Panc1 (cell line): ENCODE measurements at regions not wholly inside any gene's neighbourhood (a gene's known extent, or its start where the extent isn't known, plus 50 kb on each side); places are given as distances from the start of the nearest gene placed in this dataset.
A peak's percentile ranks its signal among the peaks of the same experiment; 100 is the strongest.

ENCODE experiments used
- ATAC-seq: fragments of 200-7000 bp; cut with Tn5 transposase; 2 replicates; pipeline ENCODE4 v1.9.1; 2020; ENCODE audit warnings: mild to moderate bottlenecking, moderate library complexity
- BruUV-seq: library from RNA; stranded (reverse); fragments of 400-500 nt; replicated peaks from 2 replicates; lab custom pipeline; 2021; lab: Mats Ljungman, UMichigan
- CTCF ChIA-PET: fragments of 300-600 bp; sonication (Branson Sonifier 250); formaldehyde crosslinking; loops from one replicate; lab custom pipeline; 2022; ENCODE audit warnings: antibody characterized with exemption; lab: Charles Lee
- POLR2A ChIA-PET: fragments of 300-600 bp; sonication (Branson Sonifier 250); formaldehyde crosslinking; loops from one replicate; lab custom pipeline; 2022; ENCODE audit warnings: antibody characterized with exemption; lab: Charles Lee
- DNase-seq: peaks from one replicate; pipeline ENCODE4 v3.0.0-alpha.2; 2010; ENCODE audit warnings: low read depth, low spot score
- H3K27ac ChIP-seq: 2 replicates; pipeline ENCODE4 v1.5.1; 2011; ENCODE audit warnings: mild to moderate bottlenecking, low read length, inconsistent platforms
- H3K27me3 ChIP-seq: fragments of 200-500 bp; sonication (Bioruptor generic); 2 replicates; pipeline ENCODE4 v1.6.0; 2014; ENCODE audit warnings: low read length, inconsistent platforms; ENCODE audit not compliant: control insufficient read depth, insufficient read depth
- H3K36me3 ChIP-seq: fragments of 200-500 bp; sonication (Bioruptor generic); 2 replicates; pipeline ENCODE4 v1.5.1; 2014; ENCODE audit warnings: inconsistent platforms, mild to moderate bottlenecking, low read length, moderate library complexity; ENCODE audit not compliant: control insufficient read depth, insufficient read depth
- H3K4me1 ChIP-seq: 2 replicates; pipeline ENCODE4 v1.5.1; 2011; ENCODE audit warnings: inconsistent platforms, mild to moderate bottlenecking, low read length, moderate library complexity; ENCODE audit not compliant: control insufficient read depth, insufficient read depth
- H3K4me3 ChIP-seq, 2 experiments: 2 replicates each; pipeline ENCODE4 v1.5.1; 2011 to 2012; ENCODE audit warnings: low read depth in 2 of 2, low read length in 2 of 2, mild to moderate bottlenecking in 2 of 2, inconsistent platforms in 1 of 2, moderate library complexity in 1 of 2
- H3K9me3 ChIP-seq: fragments of 200-500 bp; sonication (Bioruptor generic); 2 replicates; pipeline ENCODE4 v1.5.1; 2014; ENCODE audit warnings: low read depth, mild to moderate bottlenecking, inconsistent platforms, low read length, moderate library complexity; ENCODE audit not compliant: control insufficient read depth, insufficient read depth
- POLR2AphosphoS5 ChIP-seq: IDR thresholded peaks from 2 replicates; pipeline ENCODE4 v1.6.1; 2012; ENCODE audit warnings: mild to moderate bottlenecking, low read depth, low read length, moderate library complexity
- SIN3A ChIP-seq: IDR thresholded peaks from 2 replicates; pipeline ENCODE4 v1.6.1; 2012; ENCODE audit warnings: low read depth, mild to moderate bottlenecking, low read length, moderate library complexity, borderline replicate concordance; ENCODE audit not compliant: insufficient read depth
- TCF7L2 ChIP-seq: IDR thresholded peaks from 2 replicates; pipeline ENCODE4 v1.6.1; 2011; ENCODE audit warnings: mild to moderate bottlenecking, low read depth, low read length, inconsistent platforms
- in situ Hi-C: cut with HindIII; loops from 2 replicates; pipeline ENCODE4 v1.10.0; 2016; ENCODE audit warnings: low sequenced_read_pairs, low pct_unique_long_range_greater_than_20kb
- intact Hi-C: fragments of 100-400 bp; cut with micrococcal nuclease; formaldehyde crosslinking; loops from one replicate; pipeline ENCODE4 v1.10.0; 2022; ENCODE audit not compliant: unreplicated experiment
- TF ChIP-seq, protein P1 (sequence below): fragments of 450-650 bp; IDR thresholded peaks from 2 replicates; pipeline ENCODE4 v1.5.1; 2017; ENCODE audit warnings: mild to moderate bottlenecking
- TF ChIP-seq, protein P2 (sequence below), 2 experiments: IDR thresholded peaks; 2 replicates each; pipeline ENCODE4 v1.6.1; 2011 to 2012; ENCODE audit warnings: low read depth in 2 of 2, control low read depth in 1 of 2, low read length in 1 of 2, mild to moderate bottlenecking in 1 of 2, moderate library complexity in 1 of 2; ENCODE audit not compliant: insufficient read depth in 1 of 2

DNA sequence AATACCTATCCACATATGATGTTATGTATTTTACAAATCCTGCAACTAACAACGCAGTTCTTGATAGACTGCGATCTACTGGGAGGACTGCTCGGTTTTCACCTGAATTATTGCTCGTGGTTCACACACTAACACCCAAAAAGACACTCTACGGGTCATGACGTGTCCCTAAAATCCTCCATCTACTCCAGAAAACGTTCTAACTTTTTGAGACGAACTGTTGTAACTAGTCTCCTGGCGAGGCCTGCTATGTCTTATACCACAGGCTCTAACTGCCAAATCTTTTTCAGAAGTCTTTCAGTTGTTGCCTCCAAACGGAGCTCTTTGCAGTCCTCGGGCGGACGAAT, 108.2 kb downstream of the KCNRG start:
- peak overlapping the region; percentile 74 to 81 for H3K4me3 ChIP-seq
- TF ChIP-seq, protein P1, sequence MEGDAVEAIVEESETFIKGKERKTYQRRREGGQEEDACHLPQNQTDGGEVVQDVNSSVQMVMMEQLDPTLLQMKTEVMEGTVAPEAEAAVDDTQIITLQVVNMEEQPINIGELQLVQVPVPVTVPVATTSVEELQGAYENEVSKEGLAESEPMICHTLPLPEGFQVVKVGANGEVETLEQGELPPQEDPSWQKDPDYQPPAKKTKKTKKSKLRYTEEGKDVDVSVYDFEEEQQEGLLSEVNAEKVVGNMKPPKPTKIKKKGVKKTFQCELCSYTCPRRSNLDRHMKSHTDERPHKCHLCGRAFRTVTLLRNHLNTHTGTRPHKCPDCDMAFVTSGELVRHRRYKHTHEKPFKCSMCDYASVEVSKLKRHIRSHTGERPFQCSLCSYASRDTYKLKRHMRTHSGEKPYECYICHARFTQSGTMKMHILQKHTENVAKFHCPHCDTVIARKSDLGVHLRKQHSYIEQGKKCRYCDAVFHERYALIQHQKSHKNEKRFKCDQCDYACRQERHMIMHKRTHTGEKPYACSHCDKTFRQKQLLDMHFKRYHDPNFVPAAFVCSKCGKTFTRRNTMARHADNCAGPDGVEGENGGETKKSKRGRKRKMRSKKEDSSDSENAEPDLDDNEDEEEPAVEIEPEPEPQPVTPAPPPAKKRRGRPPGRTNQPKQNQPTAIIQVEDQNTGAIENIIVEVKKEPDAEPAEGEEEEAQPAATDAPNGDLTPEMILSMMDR: no peak
- no peak for TF ChIP-seq TCF7L2
- TF ChIP-seq, protein P2, sequence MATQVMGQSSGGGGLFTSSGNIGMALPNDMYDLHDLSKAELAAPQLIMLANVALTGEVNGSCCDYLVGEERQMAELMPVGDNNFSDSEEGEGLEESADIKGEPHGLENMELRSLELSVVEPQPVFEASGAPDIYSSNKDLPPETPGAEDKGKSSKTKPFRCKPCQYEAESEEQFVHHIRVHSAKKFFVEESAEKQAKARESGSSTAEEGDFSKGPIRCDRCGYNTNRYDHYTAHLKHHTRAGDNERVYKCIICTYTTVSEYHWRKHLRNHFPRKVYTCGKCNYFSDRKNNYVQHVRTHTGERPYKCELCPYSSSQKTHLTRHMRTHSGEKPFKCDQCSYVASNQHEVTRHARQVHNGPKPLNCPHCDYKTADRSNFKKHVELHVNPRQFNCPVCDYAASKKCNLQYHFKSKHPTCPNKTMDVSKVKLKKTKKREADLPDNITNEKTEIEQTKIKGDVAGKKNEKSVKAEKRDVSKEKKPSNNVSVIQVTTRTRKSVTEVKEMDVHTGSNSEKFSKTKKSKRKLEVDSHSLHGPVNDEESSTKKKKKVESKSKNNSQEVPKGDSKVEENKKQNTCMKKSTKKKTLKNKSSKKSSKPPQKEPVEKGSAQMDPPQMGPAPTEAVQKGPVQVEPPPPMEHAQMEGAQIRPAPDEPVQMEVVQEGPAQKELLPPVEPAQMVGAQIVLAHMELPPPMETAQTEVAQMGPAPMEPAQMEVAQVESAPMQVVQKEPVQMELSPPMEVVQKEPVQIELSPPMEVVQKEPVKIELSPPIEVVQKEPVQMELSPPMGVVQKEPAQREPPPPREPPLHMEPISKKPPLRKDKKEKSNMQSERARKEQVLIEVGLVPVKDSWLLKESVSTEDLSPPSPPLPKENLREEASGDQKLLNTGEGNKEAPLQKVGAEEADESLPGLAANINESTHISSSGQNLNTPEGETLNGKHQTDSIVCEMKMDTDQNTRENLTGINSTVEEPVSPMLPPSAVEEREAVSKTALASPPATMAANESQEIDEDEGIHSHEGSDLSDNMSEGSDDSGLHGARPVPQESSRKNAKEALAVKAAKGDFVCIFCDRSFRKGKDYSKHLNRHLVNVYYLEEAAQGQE (IDR thresholded peaks at IDR 0.05; ENCODE audit: insufficient read depth in 1 of 2, low read depth in 2 of 2, low read length in 1 of 2): no peak
- TF ChIP-seq POLR2AphosphoS5: 0 out of 2 replicates have a peak, but pooled peaks have one; percentile 4
- no peak for TF ChIP-seq SIN3A
- peak overlapping the region; percentile 97 for H3K27ac ChIP-seq
- H3K9me3 ChIP-seq: no peaks in the 10 kb centered on the region
- in situ Hi-C loops (no loop called here), intact Hi-C loops (loop anchor here (5.0 kb wide), 1 partner anchor 41 kb away; no protein-coding TSS in a partner anchor)
- ATAC-seq (no peak), DNase-seq (no peak)
- H3K4me1 ChIP-seq: peaks cover 33% of the 10 kb centered on the region
- POLR2A ChIA-PET: no interaction called here
- H3K27me3 ChIP-seq: no peaks in the 10 kb centered on the region
- CTCF ChIA-PET: no interaction called here
- no TSS peak for BruUV-seq
- H3K36me3 ChIP-seq: no peaks in the 10 kb centered on the region; the same call in none of the 2 replicates

DNA sequence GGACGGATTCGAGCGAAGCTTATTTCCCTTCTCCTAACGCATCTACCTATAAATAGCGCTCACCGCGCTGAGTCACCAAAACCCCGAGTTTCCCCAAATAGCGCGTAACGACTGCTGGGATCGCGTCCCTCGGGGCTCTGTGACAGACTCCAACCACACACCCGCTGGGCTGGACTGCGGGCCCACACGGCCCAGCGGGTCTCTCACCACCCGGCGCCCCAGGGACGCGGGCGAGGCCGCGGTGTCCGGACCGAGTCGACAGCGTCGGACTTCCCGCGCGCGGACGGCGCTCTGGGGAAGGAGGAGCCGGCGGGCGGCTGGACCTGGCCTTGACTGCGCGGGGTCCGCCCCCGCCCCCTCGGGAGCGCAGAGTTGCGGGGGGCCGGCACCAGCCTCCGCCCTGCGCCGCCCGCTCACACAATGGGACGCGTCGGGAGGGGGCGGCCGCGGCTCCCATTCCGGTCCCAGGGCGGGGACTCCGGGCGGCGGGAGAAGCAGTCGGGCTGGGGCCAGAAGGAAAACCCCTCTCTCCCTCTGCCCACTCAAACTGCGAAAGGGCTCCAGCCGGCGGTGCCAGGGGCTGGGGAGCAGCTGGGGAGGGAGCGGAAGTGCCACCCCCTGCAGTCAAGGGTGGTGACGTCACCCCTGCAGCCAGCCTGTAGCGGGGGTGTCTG, 108.8 kb downstream of the KCNRG start:
- Histone ChIP-seq H3K9me3 (no peaks in the 10 kb centered on the region), H3K36me3 (no peaks in the 10 kb centered on the region; the same call in none of the 2 replicates), H3K4me3 (peak overlapping the region; percentile 74 to 81), H3K27ac (peak overlapping the region; percentile 97), H3K4me1 (peaks cover 33% of the 10 kb centered on the region), H3K27me3 (no peaks in the 10 kb centered on the region)
- BruUV-seq: no TSS peak
- intact Hi-C loops: loop anchor here (5.0 kb wide), 1 partner anchor 42 kb away; no protein-coding TSS in a partner anchor
- ChIA-PET CTCF (no interaction called here), POLR2A (interaction anchor here (0.5 kb wide), 1 partner anchor 188 kb away, joined by 3 read pairs; the partner anchor contains the start of gene SPRYD7)
- in situ Hi-C loops: no loop called here
- TF ChIP-seq POLR2AphosphoS5: peak; percentile 66; the same call in 1 of the 2 replicates
- TF ChIP-seq, protein P2 (IDR thresholded peaks at IDR 0.05; ENCODE audit: insufficient read depth in 1 of 2, low read depth in 2 of 2, low read length in 1 of 2): no peak
- 0 out of 2 replicates have a peak, but pooled peaks have one; percentile 41 for TF ChIP-seq SIN3A
- ATAC-seq (peak; percentile 90), DNase-seq (no peak)
